ENCODE measurements at regions not wholly inside any gene's neighbourhood (a gene's known extent, or its start where the extent isn't known, plus 50 kb on each side); places are given as distances from the start of the nearest gene placed in this dataset.

DNA sequence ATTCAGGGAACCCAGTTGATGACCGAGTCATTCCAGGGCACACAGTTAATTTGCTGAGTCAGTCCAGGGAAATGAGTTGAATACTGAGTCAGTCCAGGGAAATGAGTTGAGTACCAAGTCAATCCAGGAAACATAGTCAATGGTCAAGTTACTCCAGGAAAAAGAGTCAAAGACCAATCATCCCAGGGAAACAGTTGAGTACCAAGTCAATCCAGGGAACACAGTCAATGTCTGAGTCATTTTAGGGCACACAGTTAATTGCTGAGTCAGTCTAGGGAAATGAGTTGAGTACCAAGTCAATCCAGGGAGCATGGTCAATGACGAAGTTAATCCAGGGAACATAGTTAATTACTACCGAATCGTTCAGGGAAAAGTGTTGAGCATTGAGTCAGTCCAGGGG, 754.4 kb downstream of the NLGN4X start:
- TF ChIP-seq EZH2 (IDR thresholded peaks at IDR 0.05; ENCODE audit: insufficient read depth, low read length), result no peak
- TF ChIP-seq, protein P1, sequence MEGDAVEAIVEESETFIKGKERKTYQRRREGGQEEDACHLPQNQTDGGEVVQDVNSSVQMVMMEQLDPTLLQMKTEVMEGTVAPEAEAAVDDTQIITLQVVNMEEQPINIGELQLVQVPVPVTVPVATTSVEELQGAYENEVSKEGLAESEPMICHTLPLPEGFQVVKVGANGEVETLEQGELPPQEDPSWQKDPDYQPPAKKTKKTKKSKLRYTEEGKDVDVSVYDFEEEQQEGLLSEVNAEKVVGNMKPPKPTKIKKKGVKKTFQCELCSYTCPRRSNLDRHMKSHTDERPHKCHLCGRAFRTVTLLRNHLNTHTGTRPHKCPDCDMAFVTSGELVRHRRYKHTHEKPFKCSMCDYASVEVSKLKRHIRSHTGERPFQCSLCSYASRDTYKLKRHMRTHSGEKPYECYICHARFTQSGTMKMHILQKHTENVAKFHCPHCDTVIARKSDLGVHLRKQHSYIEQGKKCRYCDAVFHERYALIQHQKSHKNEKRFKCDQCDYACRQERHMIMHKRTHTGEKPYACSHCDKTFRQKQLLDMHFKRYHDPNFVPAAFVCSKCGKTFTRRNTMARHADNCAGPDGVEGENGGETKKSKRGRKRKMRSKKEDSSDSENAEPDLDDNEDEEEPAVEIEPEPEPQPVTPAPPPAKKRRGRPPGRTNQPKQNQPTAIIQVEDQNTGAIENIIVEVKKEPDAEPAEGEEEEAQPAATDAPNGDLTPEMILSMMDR (IDR thresholded peaks at IDR 0.05; ENCODE audit: insufficient read depth, low read depth, low read length), result no peak

Measured in astrocyte (in vitro differentiated cells and primary cell).